NCI-H1694 (cell line): ENCODE measurements at regions not wholly inside any gene's neighbourhood (a gene's known extent, or its start where the extent isn't known, plus 50 kb on each side); places are given as distances from the start of the nearest gene placed in this dataset.

Experiments
- DNase-seq: peaks from one replicate; lab custom pipeline; 2025; lab: John Stamatoyannopoulos, UW

DNA sequence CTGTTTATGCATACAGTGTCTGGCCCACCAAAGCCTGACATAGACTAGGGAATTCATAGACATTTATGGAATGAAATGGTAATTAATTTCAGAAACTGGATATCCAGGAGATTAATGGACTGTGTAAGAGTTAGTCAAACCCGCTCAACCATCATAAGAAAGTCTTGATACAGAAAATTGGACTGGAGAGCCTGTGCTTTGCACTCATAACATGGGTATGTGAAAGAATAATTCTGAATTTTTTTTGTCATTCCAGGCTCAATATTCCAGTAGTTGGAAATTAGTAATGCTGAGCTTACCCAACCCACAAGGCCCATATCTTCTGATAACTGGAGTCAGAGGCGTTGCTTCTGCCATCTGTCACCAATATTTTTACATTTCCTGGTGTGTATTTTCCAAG lies 799.7 kb upstream of the IGFBP3 start:
- DNase-seq: no peak

DNA sequence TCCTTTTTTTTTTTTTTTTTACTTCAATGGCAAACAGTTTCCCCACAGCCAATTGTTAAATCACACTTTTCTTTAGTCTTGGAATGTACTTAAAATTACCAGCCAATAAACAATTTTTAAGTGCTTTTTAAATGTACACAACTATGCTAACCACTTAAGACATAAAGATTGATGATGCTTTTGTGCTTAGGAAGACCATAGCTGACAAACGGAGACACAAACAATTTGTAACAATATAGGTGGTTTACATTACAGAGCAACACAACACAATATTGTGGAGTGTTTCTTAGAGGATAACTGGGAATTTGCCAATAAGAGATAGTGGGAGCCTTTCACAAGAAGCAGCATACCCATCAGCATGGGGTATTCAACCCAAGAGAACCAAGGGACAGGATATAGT lies 798.5 kb upstream of the IGFBP3 start:
- no peak for DNase-seq

DNA sequence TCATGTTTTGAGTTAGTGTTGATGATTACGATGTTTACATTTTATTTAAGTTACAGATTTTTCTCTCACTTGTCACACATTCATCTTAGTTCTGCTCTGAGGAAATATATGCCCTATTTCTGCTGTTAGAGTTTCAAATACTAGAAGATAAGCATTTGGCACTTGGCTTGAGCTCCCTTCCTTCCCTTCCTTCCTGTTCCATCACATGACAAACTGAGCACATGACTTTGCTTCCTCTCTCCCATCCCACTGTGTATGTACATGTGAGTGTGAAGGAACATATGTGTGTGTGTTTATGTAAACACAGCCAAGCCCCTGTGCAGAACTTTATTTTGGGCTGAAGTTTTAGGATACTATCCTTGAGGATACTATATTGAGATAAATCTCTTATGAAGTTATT lies 795.9 kb upstream of the IGFBP3 start:
- DNase-seq: no peak

DNA sequence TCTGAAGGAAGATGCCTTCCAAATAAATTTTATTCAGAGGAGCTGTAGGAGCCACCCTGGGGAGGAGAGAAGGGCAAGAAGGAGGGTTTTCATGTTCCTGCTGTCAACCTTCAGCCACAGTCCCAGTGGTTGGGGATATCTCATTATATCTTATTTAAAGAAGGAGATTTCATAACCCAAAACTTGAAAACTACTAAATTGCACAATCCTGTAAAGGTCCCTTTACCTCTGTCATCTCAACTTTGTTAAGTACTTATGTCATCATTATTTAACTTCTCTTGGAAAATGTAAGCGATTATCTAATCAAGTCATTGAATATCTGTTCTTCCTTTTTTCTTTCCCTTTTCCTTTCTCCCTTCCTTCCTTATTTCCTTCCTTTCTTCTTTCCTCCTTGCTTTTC lies 794.5 kb upstream of the IGFBP3 start:
- DNase-seq: no peak

DNA sequence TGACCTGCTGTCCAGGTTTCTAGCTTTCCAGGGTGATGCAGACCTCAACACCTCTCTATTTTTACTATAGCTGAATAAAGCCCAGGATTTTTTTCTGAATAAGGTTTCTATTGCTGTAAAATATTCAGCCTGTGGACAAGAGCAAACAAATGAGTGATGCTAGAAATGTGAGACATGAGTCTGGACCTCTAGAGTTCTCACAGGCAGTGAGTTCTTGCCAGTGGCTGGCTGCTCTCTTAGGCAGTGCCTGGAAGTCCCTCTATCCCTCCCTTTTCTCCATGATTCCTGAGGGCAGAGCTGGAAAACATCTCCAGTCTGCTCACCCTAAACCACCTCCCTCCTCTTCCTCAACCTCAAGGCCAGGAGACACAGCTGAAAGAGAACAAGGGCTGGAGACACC lies 793.8 kb upstream of the IGFBP3 start:
- no peak for DNase-seq

DNA sequence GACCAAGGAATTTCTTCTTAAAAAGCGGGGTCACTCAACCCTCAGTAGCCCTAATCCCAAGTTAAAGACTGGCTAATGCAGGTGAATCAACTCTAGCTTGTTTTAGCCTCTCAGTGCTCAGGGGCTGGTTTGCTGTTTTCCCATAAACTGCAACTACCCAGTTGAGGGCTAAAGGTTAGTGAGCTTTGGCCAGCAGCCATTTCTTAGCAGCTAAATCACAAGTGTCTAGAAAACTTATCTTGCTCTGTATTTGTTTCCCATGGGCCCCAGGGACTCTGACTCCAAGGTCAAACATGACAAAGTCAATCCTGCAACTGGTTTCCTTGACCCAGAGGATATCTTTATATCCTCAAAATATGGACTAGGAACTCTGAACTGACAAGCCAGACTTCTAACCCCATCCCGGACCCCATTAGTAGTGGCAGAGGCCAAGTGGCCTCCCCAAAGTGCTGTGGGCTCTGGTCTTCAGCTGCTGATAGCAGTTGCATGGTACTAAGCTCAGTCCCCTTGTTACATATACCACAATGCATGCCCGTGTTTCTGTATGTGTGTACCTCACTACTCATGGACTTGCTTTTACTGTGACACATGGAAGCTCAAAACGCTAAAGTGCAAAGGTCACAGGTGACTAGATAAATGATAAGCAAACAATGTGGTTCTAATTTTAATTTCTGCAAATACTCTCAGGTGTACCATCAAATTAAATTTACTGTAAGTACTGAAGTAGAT lies 793.0 kb upstream of the IGFBP3 start:
- no peak for DNase-seq

DNA sequence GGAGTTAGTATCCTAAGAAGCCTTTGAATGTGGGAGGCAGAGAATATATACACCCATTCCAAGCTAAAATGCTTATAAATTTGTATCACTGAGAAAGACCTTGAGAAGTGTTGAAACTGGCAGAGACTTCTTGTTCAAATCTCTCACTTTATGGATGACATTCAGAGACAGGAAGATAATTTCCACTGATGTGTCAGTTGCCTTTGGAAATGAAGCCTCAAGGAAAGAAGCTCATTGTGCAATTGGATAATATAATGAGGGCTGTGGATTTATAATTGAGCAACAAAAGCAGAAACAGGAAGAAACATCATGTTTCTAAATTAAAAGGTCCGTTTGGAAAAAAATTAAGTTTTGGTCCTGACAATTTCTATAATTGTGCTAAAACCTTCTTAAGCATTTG lies 789.9 kb upstream of the IGFBP3 start:
- DNase-seq: no peak

DNA sequence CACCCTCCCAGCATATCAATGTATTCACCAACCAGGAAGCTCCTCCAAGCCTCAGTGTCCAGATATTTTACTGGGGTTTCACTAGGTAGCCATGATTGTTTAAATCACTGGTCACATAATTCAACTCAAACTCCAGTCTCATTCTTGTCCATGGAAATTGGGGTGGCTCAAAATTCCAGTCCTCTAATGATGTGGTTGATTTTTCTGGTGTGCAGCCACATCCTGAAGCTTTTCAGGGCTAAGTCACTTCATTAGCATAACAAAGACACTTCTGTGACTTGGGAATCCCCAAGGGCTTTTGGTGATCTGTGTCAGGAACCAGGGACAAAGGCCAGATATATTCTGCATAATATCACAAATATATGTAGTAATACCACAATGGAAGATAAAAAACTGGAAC lies 786.9 kb upstream of the IGFBP3 start:
- DNase-seq: no peak

DNA sequence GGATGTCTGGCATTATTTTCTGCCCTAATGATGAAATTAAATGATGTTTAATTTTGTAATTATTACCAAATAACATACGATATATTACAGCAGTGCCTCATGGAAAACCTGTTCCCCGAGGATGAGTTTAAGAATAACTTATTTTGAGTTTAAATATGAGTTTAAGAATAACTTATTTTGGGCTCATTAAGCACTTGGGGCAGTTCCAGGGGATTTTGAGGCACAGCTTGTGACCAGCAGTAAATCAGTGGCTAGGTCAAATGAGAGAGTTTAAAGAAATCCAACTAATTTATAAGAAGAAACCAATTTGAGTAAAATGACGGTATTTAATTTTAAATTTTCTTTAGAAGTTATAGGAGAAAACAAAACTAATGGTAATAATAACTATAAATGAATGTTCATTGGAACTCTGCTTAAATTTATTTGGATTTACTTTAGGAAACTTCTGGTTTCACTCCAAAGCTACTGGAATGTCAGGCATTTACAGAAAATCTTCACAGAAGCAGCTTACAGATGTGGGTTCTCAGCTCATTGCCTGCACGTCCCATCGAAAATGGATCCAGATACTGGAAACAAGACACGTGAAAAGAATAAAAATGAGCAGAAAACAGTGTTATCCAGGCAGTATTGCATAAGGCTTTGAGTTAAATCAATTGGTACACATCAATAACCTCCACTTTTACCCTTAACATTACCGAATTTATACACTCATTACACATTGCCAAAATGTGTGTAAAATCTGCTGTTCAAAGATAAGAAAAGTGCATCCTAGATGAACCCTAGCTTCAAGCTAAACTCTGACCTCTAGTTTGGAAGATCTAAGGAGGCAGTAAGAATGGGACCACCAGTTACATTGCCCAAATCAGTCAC lies 784.5 kb upstream of the IGFBP3 start:
- DNase-seq: no peak

DNA sequence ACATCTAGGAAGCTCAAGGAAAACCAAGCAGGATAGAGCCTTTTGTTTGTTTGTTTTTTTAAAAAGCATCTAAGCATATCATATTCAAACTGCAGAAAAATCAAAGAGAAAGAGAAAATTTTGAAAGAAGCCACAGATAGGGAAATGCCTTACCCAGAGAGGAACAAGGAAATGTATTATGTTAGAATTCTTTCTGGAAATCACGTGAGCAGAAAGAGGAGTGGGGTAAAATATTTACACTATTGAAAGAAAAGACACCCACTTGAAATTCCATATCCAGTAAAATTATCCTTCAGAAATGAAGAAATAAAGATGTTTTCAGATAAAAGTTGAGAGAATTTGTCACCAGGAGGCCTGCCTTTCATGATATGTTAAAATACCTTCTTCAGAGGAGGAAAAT lies 775.7 kb upstream of the IGFBP3 start:
- no peak for DNase-seq

DNA sequence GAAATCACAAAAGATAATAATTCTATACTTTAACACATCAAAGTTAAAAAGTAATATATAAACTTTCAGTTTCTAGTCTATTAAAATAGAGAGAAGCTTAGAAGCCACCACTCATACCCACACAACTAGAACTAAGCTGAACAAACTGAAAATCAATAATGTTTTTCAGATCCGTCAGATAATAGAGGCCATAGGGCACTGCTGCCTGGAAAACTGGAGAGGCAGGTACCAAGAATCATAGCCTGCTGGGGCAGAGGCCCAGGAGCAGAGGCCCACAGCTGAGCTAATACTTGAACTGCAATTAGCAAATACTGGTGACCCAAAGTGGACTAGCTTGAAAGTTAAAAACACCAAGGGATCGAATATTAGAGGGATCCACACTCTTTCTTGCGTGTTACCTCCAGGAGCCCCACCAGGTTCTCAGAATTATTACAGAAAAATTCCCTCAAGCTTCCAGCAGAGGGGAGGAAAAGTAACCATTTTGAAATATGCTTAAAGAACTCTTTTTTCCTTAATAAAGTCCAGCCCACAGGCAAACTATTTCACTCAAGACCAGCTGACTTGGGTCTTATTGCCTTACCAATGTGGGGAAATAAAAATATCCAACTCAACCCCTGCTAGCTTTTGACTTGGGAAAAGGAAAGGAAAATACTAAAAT lies 774.1 kb upstream of the IGFBP3 start:
- no peak for DNase-seq

DNA sequence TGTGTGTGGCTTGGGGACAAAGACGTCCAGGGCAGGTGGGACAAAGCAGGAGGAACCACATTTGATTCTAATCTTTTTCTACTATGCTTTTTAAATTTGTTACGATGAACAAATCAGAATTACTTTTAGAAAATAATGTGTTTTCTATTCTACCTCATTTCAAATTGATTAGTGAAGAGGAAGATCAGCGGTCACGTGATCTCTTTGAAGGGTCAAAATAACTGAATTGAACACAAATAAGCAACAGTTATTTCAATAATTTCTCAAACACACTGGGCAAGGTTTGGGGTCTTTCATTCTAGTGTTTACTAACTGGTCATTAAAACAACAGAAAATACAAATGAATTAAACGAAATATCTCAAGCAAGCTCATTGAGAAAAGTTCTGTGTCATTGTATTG lies 773.0 kb upstream of the IGFBP3 start:
- no peak for DNase-seq

DNA sequence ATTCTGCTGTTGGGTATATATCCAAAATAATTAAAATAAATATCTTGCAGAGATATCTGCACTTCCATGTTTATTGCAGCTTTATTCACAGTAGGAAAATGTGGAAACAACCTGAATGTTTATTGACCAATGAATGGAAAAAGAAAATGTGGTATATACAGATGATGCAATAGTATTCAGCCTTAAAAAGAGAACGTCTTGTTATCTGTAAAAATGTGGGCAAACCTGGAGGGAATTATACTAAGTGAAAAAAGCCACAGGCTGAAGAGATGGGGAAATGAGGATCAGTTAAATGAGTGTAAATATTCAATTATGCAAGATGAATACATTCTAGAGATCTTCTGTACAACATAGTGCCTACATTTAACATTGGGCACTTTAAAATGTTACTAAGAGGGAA lies 766.1 kb upstream of the IGFBP3 start:
- DNase-seq: no peak

DNA sequence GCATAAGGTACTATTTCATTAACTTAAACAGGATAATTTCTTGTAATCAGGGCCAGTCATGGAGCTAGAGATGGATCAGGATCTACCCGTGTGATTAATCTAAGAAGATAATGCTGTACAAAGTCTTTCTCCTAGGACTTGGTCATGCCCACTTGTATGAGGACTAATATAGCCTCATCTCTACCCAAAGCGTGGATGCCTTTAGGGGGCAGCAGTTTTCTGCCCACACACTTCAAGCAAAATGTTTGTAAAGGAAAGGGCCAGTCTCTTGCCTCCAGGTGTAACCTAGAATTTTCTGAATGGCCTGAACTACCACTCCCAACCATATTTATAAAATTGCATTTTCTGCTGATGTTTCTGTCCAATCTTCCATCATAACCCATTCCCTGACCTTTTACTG lies 764.0 kb upstream of the IGFBP3 start:
- DNase-seq: no peak

DNA sequence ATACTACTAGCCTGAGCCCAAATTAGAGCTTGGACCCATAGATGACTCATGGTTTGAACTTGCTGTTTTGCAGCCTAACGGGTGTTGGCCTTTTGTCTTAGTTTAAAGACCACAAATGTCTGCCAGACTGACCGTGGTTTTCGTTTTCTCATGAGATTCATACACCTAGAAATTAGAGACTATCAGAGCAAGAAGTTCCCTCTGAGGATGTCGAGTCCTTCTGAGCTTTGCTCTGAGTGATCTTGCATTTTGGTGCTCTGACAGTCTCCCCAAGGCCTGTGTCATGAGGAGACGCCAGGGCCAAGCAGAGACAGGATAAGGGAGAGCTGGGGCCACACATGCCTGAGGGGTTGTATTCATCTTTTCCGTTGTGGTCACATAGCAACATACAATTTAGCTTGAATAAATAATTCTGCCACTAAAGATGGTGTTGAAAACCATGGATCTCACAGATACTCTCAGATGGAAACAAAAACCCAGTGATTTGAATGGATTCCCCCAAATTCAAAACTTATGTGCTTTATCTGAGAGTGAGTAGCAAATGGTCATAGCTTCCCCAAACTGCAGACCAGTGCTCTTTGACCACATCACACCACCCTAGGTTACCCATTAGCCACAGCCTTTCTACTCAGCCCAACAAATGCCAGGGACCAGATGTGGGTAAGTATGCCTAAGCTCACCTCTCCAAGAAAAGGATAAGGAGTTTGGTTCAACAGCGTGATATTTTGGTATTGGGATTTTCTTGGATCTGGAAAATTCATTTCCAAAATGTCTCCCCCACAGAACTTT lies 762.0 kb upstream of the IGFBP3 start:
- DNase-seq: no peak

DNA sequence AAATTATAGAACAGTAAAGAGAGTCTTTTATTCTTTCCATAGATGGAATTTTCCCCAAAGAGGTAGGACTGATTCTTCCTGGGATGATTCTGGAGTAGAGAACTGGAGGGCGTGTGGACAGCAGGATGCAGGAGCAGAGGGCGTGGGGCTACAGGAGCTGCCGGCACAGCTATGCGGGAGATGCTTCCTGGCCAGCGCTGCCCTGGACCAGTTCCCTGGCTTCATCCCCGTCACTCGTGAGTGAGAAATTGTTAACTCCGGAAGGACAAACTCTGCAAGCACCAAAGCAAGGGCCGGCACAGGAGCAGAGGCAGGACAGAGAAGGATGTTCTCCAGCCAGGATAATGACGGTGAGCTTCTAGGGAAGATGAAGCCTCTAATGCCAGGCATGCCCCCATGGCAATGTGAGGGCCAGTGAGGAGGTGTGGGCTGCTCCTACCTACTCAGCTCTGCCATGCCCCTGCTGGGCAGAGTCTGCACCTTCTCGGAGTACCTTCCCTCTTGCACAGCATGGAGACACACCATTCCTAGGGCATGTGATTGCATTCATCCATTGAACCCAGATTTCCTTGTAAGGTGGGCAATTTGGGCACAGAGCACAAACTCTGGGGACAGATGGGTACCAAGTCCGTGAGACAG lies 760.9 kb upstream of the IGFBP3 start:
- DNase-seq: no peak

DNA sequence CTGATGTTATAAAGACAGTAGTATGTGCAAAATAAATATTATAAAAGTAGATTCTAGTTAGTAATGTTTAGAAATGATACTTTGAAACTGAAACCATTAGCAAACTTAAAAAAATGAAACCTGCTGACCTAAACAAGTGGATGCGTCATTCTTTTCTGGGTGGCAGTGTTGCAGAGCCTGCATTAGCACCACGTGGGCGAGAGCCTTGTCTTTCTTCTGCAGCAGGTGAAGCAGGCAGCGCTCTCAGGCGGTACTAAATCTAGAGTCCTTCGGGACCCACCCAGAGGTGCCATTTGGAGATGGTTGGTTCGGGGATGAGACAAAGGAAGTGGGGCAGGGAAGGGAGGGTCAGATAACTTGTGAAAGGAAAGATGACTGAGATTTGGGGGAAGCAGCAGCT lies 759.1 kb upstream of the IGFBP3 start:
- DNase-seq: no peak

DNA sequence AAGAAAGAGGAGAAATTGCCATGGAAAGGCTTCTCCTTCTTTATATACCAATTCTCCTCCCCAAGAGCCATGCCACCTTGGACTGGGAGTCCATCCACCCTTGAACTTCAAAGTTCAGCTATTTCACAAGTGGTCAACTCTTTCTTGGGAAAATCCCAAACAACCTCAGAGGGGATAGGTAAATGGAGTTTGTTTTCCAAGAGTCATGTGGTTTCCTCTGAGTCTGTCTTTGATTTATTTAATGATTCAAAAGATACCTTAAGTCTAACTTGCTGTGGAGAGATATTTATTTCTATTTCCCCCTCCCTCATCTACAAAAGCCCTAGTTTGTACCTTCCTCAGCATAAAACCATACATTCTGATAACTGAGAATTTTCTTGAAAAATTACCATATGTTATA lies 758.6 kb upstream of the IGFBP3 start:
- no peak for DNase-seq

DNA sequence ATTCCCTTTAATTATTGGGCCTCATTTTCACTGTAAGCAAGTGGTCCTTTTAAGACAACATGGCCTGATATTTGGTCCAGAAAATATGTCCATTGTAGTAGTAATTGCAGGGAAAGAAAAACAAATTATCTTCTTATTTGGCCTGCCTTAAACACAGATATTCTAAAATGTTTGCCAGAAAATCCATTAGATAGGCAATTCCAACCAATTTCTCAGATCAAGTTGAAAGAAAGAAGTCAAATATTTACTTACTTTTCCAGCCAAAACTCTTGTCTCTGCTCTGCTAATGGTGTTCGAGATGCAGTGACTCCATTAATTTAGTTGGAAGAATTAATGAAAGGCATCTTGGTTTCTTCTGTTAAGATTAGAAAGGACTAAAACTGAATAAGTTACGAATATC lies 757.3 kb upstream of the IGFBP3 start:
- DNase-seq: no peak

DNA sequence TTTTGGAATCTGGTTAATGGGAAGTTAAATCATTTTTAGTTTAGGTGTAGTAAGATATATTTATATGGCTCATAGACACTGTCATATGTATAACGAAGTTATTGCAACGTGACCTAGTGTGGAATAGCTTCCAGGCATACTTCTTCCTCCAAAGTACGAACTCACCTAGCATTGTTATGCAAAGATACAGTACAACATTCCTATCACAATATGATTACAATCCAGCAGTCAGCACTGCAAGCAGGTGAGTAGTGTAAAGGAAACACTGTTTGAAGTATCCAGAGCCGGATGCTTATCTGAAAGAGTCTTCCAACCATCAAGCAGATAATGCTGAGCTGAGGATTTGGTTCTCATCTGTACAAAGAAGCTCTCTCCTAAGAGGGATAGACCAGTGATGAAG lies 754.4 kb upstream of the IGFBP3 start:
- DNase-seq: no peak

DNA sequence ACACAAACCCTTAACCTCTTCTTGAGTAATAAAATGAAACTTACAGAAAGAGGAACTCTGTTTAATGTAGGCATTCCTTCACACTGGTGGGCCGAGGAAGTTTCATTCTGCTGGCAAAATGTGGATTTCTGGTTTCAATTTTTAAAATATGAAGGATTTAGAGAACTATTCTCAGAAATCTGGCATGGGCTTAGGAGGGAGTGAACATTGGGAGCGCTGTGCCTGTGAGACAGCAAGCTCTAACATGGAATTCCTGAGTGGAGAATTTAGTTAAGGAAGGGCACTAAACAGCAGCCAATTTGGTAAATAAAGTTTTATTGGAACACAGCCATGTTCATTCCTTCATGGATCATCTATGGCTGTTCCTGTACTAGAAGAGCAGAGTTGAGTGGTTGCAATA lies 751.8 kb upstream of the IGFBP3 start:
- no peak for DNase-seq
